SJCRH30 (cell line): ENCODE measurements at regions not wholly inside any gene's neighbourhood (a gene's known extent, or its start where the extent isn't known, plus 50 kb on each side); places are given as distances from the start of the nearest gene placed in this dataset.
"Not testable (repeated sequence)": the region's sequence is repeated elsewhere in the genome, so short reads cannot be mapped to it uniquely, and the experiment has no call there.

ENCODE experiments used
- DNase-seq, 2 experiments: peaks; one replicate each; pipeline ENCODE4 v3.0.0-alpha.2; 2015 to 2020
- H3K27ac ChIP-seq: fragments of 250-450 bp; sonication (Bioruptor Pico); 2 replicates; pipeline ENCODE4 v1.5.1; 2020; ENCODE audit warnings: mild to moderate bottlenecking, moderate library complexity
- H3K27me3 ChIP-seq: fragments of 250-450 bp; sonication (Bioruptor Pico); 2 replicates; pipeline ENCODE4 v1.5.1; 2020; ENCODE audit warnings: mild to moderate bottlenecking, moderate library complexity
- H3K36me3 ChIP-seq: fragments of 250-450 bp; sonication (Bioruptor Pico); 2 replicates; pipeline ENCODE4 v1.5.1; 2020; ENCODE audit warnings: mild to moderate bottlenecking, moderate library complexity
- H3K4me1 ChIP-seq: fragments of 250-450 bp; sonication (Bioruptor Pico); 2 replicates; pipeline ENCODE4 v1.5.1; 2020; ENCODE audit warnings: mild to moderate bottlenecking, moderate library complexity
- H3K4me3 ChIP-seq: fragments of 250-450 bp; sonication (Bioruptor Pico); 2 replicates; pipeline ENCODE4 v1.5.1; 2020; ENCODE audit warnings: mild to moderate bottlenecking, moderate library complexity
- H3K9me3 ChIP-seq: fragments of 250-450 bp; sonication (Bioruptor Pico); replicated peaks from 2 replicates; pipeline ENCODE4 v1.5.1; 2020; ENCODE audit warnings: mild to moderate bottlenecking, moderate library complexity

DNA sequence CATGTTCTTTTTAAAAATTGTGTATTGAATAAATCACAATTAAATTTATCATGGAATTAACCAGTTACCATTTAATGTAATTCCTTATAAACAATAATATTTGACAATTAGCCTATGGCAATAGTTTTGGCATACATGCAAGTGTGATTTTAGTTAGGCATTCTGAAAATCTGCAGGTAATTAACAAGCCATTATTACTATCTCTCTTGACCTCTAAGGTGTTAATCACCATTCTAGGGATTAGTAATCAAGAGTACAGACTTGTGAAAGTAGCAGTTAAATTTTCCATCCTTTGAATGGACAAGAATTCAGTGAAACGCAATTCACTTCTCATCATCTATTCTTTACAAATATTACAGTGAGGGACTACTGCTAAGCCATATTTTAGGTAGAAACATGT, 127.7 kb upstream of the CHST9 start:
- no peak overlapping the region for H3K4me3 ChIP-seq

DNA sequence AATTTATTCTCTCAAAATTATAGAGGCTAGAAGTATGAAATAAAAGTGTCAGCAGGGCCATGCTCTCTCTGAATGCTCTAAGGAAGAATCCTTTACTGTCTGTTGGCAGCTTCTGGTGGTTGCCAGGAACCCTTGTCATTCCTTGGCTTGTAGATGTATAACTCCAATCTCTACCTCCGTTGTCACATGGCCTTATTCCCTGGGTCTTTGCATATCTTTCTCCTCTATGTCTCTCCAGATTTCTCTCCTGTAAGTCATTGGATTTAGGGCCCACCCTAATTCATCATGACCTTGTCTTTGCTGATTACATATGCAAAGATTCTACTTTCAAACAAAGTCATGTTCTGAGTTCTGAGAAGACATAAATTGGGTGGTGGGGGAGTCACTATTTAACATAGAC, 127.0 kb upstream of the CHST9 start:
- no peak overlapping the region for H3K27ac ChIP-seq
- no peaks in the 10 kb centered on the region for H3K36me3 ChIP-seq
- H3K27me3 ChIP-seq = no peaks in the 10 kb centered on the region
- no peak for DNase-seq
- no peaks in the 10 kb centered on the region for H3K9me3 ChIP-seq
- H3K4me3 ChIP-seq = no peak overlapping the region
- H3K4me1 ChIP-seq = no peaks in the 10 kb centered on the region

More for the DNA sequence above, 127.7 kb upstream of the CHST9 start:
- Histone ChIP-seq H3K27ac (no peak overlapping the region), H3K27me3 (no peaks in the 10 kb centered on the region), H3K36me3 (no peaks in the 10 kb centered on the region), H3K4me1 (no peaks in the 10 kb centered on the region), H3K9me3 (no peaks in the 10 kb centered on the region)
- no peak for DNase-seq

GRCh38 chr18:27311114-27311513, 126.0 kb upstream of the CHST9 start:
- no peaks in the 10 kb centered on the region for H3K27me3 ChIP-seq
- DNase-seq = no peak
- H3K9me3 ChIP-seq = no peaks in the 10 kb centered on the region
- H3K27ac ChIP-seq = no peak overlapping the region
- H3K36me3 ChIP-seq = no peaks in the 10 kb centered on the region
- no peak overlapping the region for H3K4me3 ChIP-seq
- H3K4me1 ChIP-seq = no peaks in the 10 kb centered on the region

DNA sequence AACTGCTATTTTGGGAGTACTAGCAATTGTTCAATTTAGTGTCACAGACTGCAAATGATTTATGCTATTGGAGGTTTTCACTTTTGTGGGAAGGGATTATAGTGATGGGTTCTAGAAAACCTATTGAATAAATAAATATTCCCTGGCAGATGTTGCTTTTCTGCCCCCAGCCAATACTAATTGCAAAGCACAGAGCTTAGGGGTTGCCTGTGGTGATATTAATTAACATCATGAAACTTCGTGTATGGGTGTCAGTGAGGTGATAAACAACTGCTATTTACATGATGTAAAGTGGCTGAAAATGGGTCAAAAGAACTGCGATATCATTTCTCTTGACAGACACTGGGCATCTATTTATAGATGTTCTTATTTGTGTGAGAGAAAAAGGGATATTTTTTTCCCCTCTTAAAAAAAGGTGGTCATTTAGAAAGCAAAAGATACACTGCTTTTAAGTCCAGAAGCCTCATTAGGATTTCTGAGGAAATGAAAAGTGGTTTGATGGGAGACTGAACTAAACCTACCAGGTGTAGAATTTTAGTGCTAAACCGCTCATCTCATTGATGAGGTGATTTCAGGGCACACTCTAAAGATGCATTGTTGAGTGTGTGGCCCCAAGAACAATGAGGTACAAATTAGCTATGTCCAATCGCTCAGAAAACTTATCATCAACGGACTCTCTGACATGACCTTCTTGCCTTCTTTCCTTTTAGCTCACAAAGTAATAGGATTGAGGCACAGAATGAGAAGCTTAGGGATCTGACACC, 116.7 kb upstream of the CHST9 start:
- DNase-seq = no peak
- Histone ChIP-seq H3K27me3 (no peaks in the 10 kb centered on the region), H3K9me3 (no peaks in the 10 kb centered on the region), H3K27ac (no peak overlapping the region), H3K4me1 (no peaks in the 10 kb centered on the region), H3K36me3 (no peaks in the 10 kb centered on the region), H3K4me3 (no peak overlapping the region)

- peak in 1 of 2 experiments; percentile 42 for DNase-seq
- Histone ChIP-seq H3K9me3 (no peaks in the 10 kb centered on the region), H3K27me3 (no peaks in the 10 kb centered on the region), H3K4me3 (no peak overlapping the region), H3K27ac (no peak overlapping the region), H3K36me3 (no peaks in the 10 kb centered on the region), H3K4me1 (no peaks in the 10 kb centered on the region)
These were observed 113.2 kb upstream of the CHST9 start for GRCh38 chr18:27298214-27298804.

- not testable (repeated sequence) for H3K4me3 ChIP-seq, DNase-seq, H3K27ac ChIP-seq, H3K9me3 ChIP-seq, H3K4me1 ChIP-seq, H3K36me3 ChIP-seq, H3K27me3 ChIP-seq
These were observed 101.0 kb upstream of the CHST9 start for GRCh38 chr18:27285973-27286562.

- Histone ChIP-seq H3K36me3 (no peaks in the 10 kb centered on the region), H3K9me3 (no peaks in the 10 kb centered on the region), H3K4me3 (no peak overlapping the region), H3K27ac (no peak overlapping the region), H3K4me1 (no peaks in the 10 kb centered on the region), H3K27me3 (no peaks in the 10 kb centered on the region)
- DNase-seq = no peak
These were observed 93.0 kb upstream of the CHST9 start for GRCh38 chr18:27278131-27278530.

- Histone ChIP-seq H3K36me3 (no peaks in the 10 kb centered on the region), H3K9me3 (no peaks in the 10 kb centered on the region), H3K27me3 (no peaks in the 10 kb centered on the region), H3K4me1 (no peaks in the 10 kb centered on the region), H3K27ac (no peak overlapping the region), H3K4me3 (no peak overlapping the region)
- DNase-seq = no peak
These were observed 92.4 kb upstream of the CHST9 start for GRCh38 chr18:27277554-27277953.

- DNase-seq = no peak
- Histone ChIP-seq H3K4me3 (no peak overlapping the region), H3K4me1 (no peaks in the 10 kb centered on the region)
These were observed 91.8 kb upstream of the CHST9 start for GRCh38 chr18:27276886-27277285.

DNA sequence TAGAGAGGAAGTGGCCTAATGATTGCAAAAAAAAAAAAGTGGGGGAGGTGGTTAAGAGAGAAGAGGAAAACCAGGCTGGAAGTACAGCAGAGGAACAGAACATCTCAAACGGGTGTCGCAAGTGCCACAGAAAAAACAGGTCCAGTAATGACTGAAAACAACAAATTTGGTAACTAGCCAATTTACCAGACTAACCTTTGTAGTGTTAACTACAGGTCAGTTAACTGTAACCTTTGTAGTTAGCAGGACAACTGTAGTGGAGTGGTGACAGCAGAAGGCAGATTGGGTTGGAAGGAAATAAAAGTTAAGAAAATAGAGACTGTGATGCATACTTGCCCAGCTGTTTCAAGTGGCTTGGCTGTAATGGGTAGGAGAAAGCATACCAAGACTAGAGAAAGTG, 91.4 kb upstream of the CHST9 start:
- no peak overlapping the region for H3K27ac ChIP-seq
- no peaks in the 10 kb centered on the region for H3K27me3 ChIP-seq
- no peaks in the 10 kb centered on the region for H3K9me3 ChIP-seq
- H3K4me3 ChIP-seq = no peak overlapping the region
- no peaks in the 10 kb centered on the region for H3K36me3 ChIP-seq
- no peak for DNase-seq
- H3K4me1 ChIP-seq = no peaks in the 10 kb centered on the region

More at GRCh38 chr18:27276886-27277285, 91.8 kb upstream of the CHST9 start:
- Histone ChIP-seq H3K36me3 (no peaks in the 10 kb centered on the region), H3K27me3 (no peaks in the 10 kb centered on the region), H3K9me3 (no peaks in the 10 kb centered on the region), H3K27ac (no peak overlapping the region)

DNA sequence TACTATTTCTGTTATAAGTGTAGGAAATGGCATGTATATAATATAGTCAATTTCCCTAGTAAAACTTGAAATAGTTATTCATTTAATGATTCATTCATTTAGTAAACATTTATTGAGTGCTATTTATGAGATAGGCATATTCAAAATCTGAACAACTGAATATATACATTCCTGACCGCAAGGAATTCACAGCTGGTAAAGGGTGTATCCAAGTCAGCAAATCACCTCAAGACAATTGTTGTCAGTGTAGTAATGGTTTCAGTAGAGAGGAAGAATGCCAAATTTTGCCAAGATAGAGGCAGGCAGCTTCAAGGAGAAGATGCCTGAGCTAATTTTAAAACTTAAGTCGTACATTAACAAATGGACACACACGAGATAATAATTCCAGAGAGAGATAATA, 89.8 kb upstream of the CHST9 start:
- no peaks in the 10 kb centered on the region for H3K9me3 ChIP-seq
- H3K27ac ChIP-seq = no peak overlapping the region
- no peaks in the 10 kb centered on the region for H3K36me3 ChIP-seq
- no peaks in the 10 kb centered on the region for H3K27me3 ChIP-seq
- no peaks in the 10 kb centered on the region for H3K4me1 ChIP-seq
- DNase-seq = no peak
- H3K4me3 ChIP-seq = no peak overlapping the region

DNA sequence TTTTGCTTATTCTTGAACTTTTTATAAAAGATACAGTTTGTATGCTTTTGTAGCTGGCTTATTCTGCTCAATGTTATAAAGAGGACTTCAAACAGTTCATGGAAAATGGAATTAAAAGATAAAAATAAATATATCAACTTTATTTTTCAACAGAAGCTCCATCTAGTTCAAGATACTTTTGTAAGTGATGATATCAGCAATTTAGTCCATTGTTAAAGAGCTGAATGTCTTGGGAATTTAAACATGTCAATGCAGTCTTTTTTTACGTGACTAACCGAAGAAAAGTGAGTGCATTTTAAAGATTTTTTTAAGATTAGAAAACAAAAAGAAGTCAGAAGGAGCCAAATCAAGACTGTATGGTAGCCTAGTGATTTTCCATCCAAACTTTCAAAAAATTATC, 85.4 kb upstream of the CHST9 start:
- Histone ChIP-seq H3K27me3 (no peaks in the 10 kb centered on the region), H3K9me3 (no peaks in the 10 kb centered on the region), H3K4me1 (no peaks in the 10 kb centered on the region), H3K36me3 (no peaks in the 10 kb centered on the region), H3K27ac (no peak overlapping the region), H3K4me3 (no peak overlapping the region)
- DNase-seq = no peak

GRCh38 chr18:27263369-27263768, 78.3 kb upstream of the CHST9 start:
- Histone ChIP-seq H3K9me3 (no peaks in the 10 kb centered on the region), H3K4me1 (no peaks in the 10 kb centered on the region), H3K27ac (no peak overlapping the region), H3K27me3 (no peaks in the 10 kb centered on the region), H3K36me3 (no peaks in the 10 kb centered on the region), H3K4me3 (no peak overlapping the region)
- DNase-seq = no peak

DNA sequence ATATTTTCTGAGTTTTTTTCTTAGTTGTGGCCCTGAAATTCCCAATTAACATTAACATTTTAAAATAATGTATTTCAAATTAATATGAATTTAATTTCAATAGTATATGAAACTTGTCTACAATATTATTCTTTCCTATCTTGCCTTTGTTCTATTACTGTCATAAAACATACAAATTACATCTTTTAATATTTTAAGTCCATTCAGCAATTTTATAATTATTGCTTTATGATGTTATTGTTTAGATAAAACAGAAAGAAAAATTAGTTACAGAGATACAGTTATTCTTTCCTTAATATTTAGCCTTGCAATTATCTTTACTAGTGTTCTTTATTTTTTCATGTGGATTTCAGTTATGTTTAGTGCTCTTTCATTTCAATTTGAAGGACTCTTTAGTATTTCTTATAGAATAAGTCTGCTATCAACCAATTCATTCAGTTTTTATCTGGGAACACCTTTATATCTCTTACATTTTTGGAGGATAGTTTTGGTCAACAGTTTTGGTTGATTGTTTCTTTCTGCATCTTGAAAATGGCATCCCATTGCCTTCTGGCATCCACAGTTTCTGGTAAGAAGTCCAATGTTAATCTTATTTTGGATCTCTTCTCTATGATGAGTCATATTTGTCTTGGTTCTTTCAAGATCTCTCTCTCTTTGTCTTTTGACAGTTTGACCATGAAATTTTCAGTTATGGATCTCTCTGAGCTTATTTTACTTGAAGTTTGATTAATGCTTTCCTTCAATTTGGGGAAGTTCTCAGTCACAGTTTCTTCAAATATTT, 76.9 kb upstream of the CHST9 start:
- Histone ChIP-seq H3K9me3 (no peaks in the 10 kb centered on the region), H3K36me3 (no peaks in the 10 kb centered on the region), H3K4me1 (no peaks in the 10 kb centered on the region), H3K4me3 (no peak overlapping the region), H3K27me3 (no peaks in the 10 kb centered on the region), H3K27ac (no peak overlapping the region)
- no peak for DNase-seq

GRCh38 chr18:27253571-27253970, 68.5 kb upstream of the CHST9 start:
- Histone ChIP-seq H3K4me1 (no peaks in the 10 kb centered on the region), H3K27ac (no peak overlapping the region), H3K9me3 (no peaks in the 10 kb centered on the region), H3K4me3 (no peak overlapping the region), H3K27me3 (no peaks in the 10 kb centered on the region), H3K36me3 (no peaks in the 10 kb centered on the region)
- no peak for DNase-seq
